HL-60 (cell line): ENCODE measurements at regions not wholly inside any gene's neighbourhood (a gene's known extent, or its start where the extent isn't known, plus 50 kb on each side); places are given as distances from the start of the nearest gene placed in this dataset.

ENCODE experiments used
- DNase-seq, 2 experiments: peaks; one replicate each; pipeline ENCODE4 v3.0.0-alpha.2; 2010 to 2020; ENCODE audit warnings: low read depth in 1 of 2, low spot score in 1 of 2
- H3K27ac ChIP-seq: fragments of 250-450 bp; sonication (Bioruptor Pico); replicated peaks from 2 replicates; pipeline ENCODE4 v1.5.1; 2020; ENCODE audit warnings: mild to moderate bottlenecking, moderate library complexity
- H3K27me3 ChIP-seq: fragments of 250-450 bp; sonication (Bioruptor Pico); 2 replicates; pipeline ENCODE4 v1.5.1; 2021; ENCODE audit warnings: mild to moderate bottlenecking, moderate library complexity; ENCODE audit not compliant: insufficient read depth, poor library complexity, severe bottlenecking
- H3K4me3 ChIP-seq: replicated peaks from 2 replicates; pipeline ENCODE4 v1.5.1; 2011; ENCODE audit warnings: mild to moderate bottlenecking, control low read depth, low read length; ENCODE audit not compliant: insufficient read depth
- GABPA ChIP-seq: IDR thresholded peaks from 2 replicates; pipeline ENCODE4 v1.6.1; 2012; ENCODE audit warnings: low read depth
- POLR2AphosphoS5 ChIP-seq: IDR thresholded peaks from 2 replicates; pipeline ENCODE4 v1.6.1; 2012; ENCODE audit warnings: low read depth
- SPI1 ChIP-seq: IDR thresholded peaks from 2 replicates; pipeline ENCODE4 v1.6.1; 2012; ENCODE audit warnings: low read depth, mild to moderate bottlenecking, borderline replicate concordance
- TF ChIP-seq, protein P1 (sequence below): IDR thresholded peaks from 2 replicates; pipeline ENCODE4 v1.6.1; 2012; ENCODE audit warnings: low read depth; ENCODE audit not compliant: insufficient replicate concordance
- TF ChIP-seq, protein P2 (sequence below): IDR thresholded peaks from one replicate; pipeline ENCODE4 v1.5.1; 2011; ENCODE audit warnings: low read length, control low read depth, inconsistent platforms; ENCODE audit not compliant: insufficient read depth

DNA sequence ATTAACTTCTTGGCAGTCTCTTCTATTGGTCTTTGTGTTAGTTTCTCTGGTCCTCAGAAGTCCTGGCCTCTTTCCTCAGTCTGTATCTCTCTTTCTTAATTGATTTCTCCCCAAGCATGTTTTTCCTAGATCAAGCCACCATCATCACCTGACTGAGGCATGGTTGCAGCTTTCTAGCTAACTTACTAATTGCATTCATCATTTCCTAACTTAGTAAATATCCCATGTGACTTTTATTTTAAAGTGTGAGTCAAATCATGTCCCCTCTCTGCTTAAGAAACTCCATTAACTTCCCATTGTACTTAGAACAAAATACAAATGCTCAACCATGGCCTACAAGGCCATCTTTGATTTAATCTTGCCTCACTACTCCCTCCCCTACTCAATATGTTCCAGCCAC is 135.4 kb upstream of the FRMD4B start:
- no peak for DNase-seq
- TF ChIP-seq POLR2AphosphoS5 (no peak), SPI1 (no peak), GABPA (no peak)
- TF ChIP-seq, protein P1, sequence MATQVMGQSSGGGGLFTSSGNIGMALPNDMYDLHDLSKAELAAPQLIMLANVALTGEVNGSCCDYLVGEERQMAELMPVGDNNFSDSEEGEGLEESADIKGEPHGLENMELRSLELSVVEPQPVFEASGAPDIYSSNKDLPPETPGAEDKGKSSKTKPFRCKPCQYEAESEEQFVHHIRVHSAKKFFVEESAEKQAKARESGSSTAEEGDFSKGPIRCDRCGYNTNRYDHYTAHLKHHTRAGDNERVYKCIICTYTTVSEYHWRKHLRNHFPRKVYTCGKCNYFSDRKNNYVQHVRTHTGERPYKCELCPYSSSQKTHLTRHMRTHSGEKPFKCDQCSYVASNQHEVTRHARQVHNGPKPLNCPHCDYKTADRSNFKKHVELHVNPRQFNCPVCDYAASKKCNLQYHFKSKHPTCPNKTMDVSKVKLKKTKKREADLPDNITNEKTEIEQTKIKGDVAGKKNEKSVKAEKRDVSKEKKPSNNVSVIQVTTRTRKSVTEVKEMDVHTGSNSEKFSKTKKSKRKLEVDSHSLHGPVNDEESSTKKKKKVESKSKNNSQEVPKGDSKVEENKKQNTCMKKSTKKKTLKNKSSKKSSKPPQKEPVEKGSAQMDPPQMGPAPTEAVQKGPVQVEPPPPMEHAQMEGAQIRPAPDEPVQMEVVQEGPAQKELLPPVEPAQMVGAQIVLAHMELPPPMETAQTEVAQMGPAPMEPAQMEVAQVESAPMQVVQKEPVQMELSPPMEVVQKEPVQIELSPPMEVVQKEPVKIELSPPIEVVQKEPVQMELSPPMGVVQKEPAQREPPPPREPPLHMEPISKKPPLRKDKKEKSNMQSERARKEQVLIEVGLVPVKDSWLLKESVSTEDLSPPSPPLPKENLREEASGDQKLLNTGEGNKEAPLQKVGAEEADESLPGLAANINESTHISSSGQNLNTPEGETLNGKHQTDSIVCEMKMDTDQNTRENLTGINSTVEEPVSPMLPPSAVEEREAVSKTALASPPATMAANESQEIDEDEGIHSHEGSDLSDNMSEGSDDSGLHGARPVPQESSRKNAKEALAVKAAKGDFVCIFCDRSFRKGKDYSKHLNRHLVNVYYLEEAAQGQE: no peak
- TF ChIP-seq, protein P2, sequence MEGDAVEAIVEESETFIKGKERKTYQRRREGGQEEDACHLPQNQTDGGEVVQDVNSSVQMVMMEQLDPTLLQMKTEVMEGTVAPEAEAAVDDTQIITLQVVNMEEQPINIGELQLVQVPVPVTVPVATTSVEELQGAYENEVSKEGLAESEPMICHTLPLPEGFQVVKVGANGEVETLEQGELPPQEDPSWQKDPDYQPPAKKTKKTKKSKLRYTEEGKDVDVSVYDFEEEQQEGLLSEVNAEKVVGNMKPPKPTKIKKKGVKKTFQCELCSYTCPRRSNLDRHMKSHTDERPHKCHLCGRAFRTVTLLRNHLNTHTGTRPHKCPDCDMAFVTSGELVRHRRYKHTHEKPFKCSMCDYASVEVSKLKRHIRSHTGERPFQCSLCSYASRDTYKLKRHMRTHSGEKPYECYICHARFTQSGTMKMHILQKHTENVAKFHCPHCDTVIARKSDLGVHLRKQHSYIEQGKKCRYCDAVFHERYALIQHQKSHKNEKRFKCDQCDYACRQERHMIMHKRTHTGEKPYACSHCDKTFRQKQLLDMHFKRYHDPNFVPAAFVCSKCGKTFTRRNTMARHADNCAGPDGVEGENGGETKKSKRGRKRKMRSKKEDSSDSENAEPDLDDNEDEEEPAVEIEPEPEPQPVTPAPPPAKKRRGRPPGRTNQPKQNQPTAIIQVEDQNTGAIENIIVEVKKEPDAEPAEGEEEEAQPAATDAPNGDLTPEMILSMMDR: no peak

DNA sequence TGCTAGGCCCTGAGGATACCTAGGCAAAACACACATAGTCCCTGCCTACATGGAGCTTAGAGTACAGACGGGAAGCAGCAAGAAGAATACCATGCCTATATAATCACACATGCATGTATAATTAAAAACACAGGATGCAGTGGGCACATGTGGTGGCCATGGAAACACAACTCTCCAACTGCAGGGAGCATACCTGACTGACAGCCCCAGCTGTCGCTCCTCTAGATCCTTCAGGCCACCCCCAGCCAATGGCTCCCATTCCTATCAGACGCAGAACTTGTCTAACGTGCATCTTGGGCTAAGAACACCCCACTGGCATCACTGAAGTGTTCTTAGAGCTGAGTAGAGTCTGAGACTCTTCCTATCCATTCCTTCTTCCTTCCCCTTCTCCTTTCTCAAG is 125.5 kb upstream of the FRMD4B start:
- Histone ChIP-seq H3K27me3 (no peaks in the 10 kb centered on the region), H3K27ac (no peak overlapping the region), H3K4me3 (no peak overlapping the region)
- no peak for TF ChIP-seq GABPA
- TF ChIP-seq, protein P1: no peak
- no peak for DNase-seq

More for the DNA sequence above, 135.4 kb upstream of the FRMD4B start:
- Histone ChIP-seq H3K27me3 (no peaks in the 10 kb centered on the region), H3K27ac (no peak overlapping the region), H3K4me3 (no peak overlapping the region)

DNA sequence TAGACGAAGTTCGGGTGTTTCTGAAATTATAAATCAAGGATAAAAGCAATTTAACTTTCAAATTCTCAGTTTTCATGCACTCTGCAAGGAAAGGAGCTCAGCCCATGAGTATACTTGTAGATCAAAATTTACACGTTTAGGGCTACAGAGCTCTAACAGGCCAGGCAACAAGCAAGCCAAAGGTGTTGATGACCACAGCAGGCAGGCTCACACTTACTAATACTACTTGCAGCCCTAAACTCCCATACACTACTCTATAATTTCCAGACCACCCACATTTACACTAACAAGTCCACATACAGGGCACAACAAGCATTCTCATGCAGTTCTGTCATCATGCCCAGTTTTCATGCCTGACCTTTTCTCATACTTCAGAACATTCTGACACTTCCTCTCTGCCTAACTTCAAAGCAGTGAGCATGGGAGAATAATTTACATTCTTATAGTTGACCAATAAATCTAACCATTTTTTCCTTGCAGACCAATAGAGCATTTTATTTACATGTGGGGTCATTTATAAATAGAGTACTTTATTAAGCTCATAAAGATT is 124.7 kb upstream of the FRMD4B start:
- Histone ChIP-seq H3K27me3 (no peaks in the 10 kb centered on the region), H3K4me3 (no peak overlapping the region), H3K27ac (no peak overlapping the region)
- TF ChIP-seq, protein P2: no peak
- peak; percentile 53; the same call in 1 of the 2 replicates for TF ChIP-seq SPI1
- no peak for DNase-seq

DNA sequence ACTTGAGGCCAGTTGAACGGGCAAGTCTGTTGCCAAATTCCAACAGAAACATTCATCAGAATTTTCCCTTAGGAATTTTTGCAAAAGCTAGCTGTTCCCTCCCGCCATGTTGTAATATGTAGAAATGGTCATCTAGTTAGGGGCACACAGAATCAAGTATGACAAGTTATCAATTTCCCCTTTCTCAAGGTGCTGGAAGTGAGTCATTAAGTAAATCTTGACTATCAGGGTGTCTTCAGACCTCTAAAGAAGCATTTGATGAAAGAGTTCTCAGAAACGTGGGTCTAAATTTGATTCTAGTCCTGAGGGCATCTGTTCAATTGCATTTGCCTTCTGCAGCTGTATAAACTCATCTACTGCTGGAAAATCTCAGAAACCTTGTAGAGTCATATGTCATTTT is 123.4 kb upstream of the FRMD4B start:
- TF ChIP-seq, protein P2: no peak
- no peak for TF ChIP-seq SPI1
- TF ChIP-seq POLR2AphosphoS5: no peak
- TF ChIP-seq, protein P1: no peak
- no peak for TF ChIP-seq GABPA
- Histone ChIP-seq H3K27ac (no peak overlapping the region), H3K27me3 (no peaks in the 10 kb centered on the region), H3K4me3 (no peak overlapping the region)
- DNase-seq: no peak
